ENCODE measurements at regions not wholly inside any gene's neighbourhood (a gene's known extent, or its start where the extent isn't known, plus 50 kb on each side); places are given as distances from the start of the nearest gene placed in this dataset.

DNA sequence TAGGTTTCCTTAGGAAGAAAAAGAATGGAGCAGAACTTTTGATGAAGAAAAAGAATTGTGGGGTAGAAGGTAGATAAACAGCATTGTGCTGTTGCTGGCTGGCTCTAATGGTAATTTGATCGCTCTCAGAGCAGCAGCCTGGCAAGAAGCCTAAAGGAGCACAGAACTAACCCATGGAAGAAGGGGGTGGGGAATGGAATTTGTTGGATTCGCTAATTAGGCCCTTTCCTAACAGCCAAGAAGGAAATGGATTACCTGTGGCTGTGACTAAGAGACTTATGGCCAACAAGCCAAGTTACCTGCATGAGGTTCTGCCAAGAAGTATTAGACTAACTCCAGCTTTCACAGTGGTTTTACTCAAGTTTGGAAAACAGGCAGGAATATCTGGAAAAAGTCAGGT is 210.6 kb downstream of the IKZF2 start:
- H3K27me3 ChIP-seq (ENCODE audit: insufficient read depth, low read length): no peaks in the 10 kb centered on the region
- H3K9me2 ChIP-seq (ENCODE audit: low read depth, low read length): no peaks in the 10 kb centered on the region
- no peaks in the 10 kb centered on the region for H3F3A ChIP-seq (ENCODE audit: insufficient read depth, low read length)
- H3K4me1 ChIP-seq (ENCODE audit: insufficient read depth, low read length, severe bottlenecking): peaks cover 13% of the 10 kb centered on the region
- peaks cover 12% of the 10 kb centered on the region; the same call in 1 of the 2 replicates for H3K36me3 ChIP-seq (ENCODE audit: insufficient read depth, low read length)
- no peak overlapping the region for H3K4me2 ChIP-seq (ENCODE audit: low read length)
- no peaks in the 10 kb centered on the region for H3K79me2 ChIP-seq (ENCODE audit: insufficient read depth, low read length)
- no peak overlapping the region for H3K9ac ChIP-seq (ENCODE audit: low read length)
- no peak for TF ChIP-seq EZH2 (IDR thresholded peaks at IDR 0.05; ENCODE audit: borderline replicate concordance, low read length)
- TF ChIP-seq, protein P1, sequence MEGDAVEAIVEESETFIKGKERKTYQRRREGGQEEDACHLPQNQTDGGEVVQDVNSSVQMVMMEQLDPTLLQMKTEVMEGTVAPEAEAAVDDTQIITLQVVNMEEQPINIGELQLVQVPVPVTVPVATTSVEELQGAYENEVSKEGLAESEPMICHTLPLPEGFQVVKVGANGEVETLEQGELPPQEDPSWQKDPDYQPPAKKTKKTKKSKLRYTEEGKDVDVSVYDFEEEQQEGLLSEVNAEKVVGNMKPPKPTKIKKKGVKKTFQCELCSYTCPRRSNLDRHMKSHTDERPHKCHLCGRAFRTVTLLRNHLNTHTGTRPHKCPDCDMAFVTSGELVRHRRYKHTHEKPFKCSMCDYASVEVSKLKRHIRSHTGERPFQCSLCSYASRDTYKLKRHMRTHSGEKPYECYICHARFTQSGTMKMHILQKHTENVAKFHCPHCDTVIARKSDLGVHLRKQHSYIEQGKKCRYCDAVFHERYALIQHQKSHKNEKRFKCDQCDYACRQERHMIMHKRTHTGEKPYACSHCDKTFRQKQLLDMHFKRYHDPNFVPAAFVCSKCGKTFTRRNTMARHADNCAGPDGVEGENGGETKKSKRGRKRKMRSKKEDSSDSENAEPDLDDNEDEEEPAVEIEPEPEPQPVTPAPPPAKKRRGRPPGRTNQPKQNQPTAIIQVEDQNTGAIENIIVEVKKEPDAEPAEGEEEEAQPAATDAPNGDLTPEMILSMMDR (IDR thresholded peaks at IDR 0.05; ENCODE audit: low read length): no peak
- no peaks in the 10 kb centered on the region for H3K9me3 ChIP-seq (ENCODE audit: low read length)
- no peaks in the 10 kb centered on the region for H4K20me1 ChIP-seq (ENCODE audit: insufficient read depth, low read length)
- H3K4me3 ChIP-seq (ENCODE audit: low read depth, low read length, poor library complexity, severe bottlenecking): no peak overlapping the region
- no peak overlapping the region for H2AFZ ChIP-seq (ENCODE audit: low read length)
- H3K27ac ChIP-seq (ENCODE audit: low read depth, low read length, poor library complexity, severe bottlenecking): no peak overlapping the region

DNA sequence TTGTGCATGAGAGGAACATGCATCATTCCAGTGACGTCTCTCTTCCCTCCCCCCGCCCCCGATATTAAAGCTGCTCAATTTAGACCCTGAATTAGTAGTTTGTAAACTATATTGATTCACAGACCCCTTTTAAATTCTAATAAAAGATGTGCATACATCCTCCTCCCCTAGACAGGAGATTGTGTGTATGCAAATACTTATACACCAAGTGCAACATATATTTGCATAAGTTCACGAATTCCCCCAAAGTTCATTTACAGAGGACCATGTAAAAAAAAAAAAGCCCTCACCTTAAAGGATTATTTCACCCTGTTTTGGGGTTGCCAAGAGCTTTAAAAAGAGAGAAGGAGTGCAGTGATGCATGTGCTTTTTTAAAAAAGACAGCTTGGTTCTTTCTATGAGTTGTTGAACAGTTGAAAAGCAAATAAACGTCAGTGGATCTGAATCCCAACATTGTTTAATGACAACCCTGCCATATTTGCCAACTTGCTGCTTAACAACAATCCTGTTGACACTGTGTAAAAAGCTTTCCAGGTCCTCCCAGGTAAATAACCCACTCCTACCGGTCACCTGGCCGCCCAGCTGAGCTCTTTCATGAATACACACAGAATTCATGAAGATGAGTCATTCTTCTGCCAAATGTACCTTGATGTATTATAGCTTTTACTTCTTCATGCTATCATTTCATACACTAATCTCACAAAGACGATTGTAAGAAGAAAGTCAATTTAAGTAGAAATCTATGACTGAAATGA is 211.5 kb downstream of the IKZF2 start:
- no peak overlapping the region for H3K9ac ChIP-seq (ENCODE audit: low read length)

DNA sequence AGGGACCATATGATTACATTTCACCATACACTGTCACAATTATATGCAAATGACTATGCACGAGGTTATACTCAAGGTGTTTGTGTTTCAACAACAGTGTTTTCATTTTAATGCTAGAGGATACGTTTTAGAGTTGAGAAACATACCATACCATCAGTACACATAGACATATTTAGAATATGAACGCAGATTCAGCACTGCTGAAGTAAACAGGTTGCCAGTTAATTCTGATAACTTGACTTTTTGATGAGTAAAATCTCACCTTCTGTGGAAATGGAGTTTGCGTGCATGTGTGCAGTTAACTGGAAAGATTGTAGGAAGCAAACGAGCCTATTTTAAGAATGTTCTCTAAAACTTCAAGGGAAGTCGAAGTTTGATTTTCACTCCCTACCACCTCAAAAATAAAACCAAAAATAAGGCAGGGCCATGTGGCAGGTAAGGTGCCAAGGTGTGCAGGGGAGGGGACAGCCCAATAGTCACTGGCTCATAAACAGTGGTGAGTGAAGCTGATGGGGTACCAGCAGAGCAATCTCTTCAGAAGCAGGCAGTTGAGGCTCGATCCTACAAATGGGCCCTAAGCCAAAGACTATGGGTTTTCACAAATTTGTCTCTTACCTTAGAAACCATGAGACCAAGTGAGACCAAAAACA is 213.1 kb downstream of the IKZF2 start:
- Histone ChIP-seq H3K4me1 (ENCODE audit: insufficient read depth, low read length, severe bottlenecking) (peaks cover 13% of the 10 kb centered on the region), H3K4me3 (ENCODE audit: low read depth, low read length, poor library complexity, severe bottlenecking) (no peak overlapping the region), H3K9me2 (ENCODE audit: low read depth, low read length) (no peaks in the 10 kb centered on the region), H2AFZ (ENCODE audit: low read length) (no peak overlapping the region), H3K9me3 (ENCODE audit: low read length) (no peaks in the 10 kb centered on the region), H3K4me2 (ENCODE audit: low read length) (no peak overlapping the region), H3K27ac (ENCODE audit: low read depth, low read length, poor library complexity, severe bottlenecking) (no peak overlapping the region), H3F3A (ENCODE audit: insufficient read depth, low read length) (no peaks in the 10 kb centered on the region; the same call in 1 of the 2 replicates), H3K9ac (ENCODE audit: low read length) (no peak overlapping the region), H3K27me3 (ENCODE audit: insufficient read depth, low read length) (no peaks in the 10 kb centered on the region), H3K36me3 (ENCODE audit: insufficient read depth, low read length) (peaks cover 3% of the 10 kb centered on the region; the same call in 1 of the 2 replicates), H4K20me1 (ENCODE audit: insufficient read depth, low read length) (no peaks in the 10 kb centered on the region), H3K79me2 (ENCODE audit: insufficient read depth, low read length) (no peaks in the 10 kb centered on the region)
- TF ChIP-seq, protein P1 (IDR thresholded peaks at IDR 0.05; ENCODE audit: low read length): no peak
- TF ChIP-seq EZH2 (IDR thresholded peaks at IDR 0.05; ENCODE audit: borderline replicate concordance, low read length): no peak

More for the DNA sequence above, 211.5 kb downstream of the IKZF2 start:
- TF ChIP-seq, protein P1 (IDR thresholded peaks at IDR 0.05; ENCODE audit: low read length): no peak
- no peak for TF ChIP-seq EZH2 (IDR thresholded peaks at IDR 0.05; ENCODE audit: borderline replicate concordance, low read length)
- Histone ChIP-seq H4K20me1 (ENCODE audit: insufficient read depth, low read length) (no peaks in the 10 kb centered on the region), H3K9me3 (ENCODE audit: low read length) (no peaks in the 10 kb centered on the region), H3K4me1 (ENCODE audit: insufficient read depth, low read length, severe bottlenecking) (peaks cover 13% of the 10 kb centered on the region), H2AFZ (ENCODE audit: low read length) (no peak overlapping the region), H3K79me2 (ENCODE audit: insufficient read depth, low read length) (no peaks in the 10 kb centered on the region), H3K4me2 (ENCODE audit: low read length) (no peak overlapping the region), H3F3A (ENCODE audit: insufficient read depth, low read length) (no peaks in the 10 kb centered on the region), H3K36me3 (ENCODE audit: insufficient read depth, low read length) (peaks cover 12% of the 10 kb centered on the region; the same call in 1 of the 2 replicates), H3K4me3 (ENCODE audit: low read depth, low read length, poor library complexity, severe bottlenecking) (no peak overlapping the region), H3K9me2 (ENCODE audit: low read depth, low read length) (no peaks in the 10 kb centered on the region), H3K27me3 (ENCODE audit: insufficient read depth, low read length) (no peaks in the 10 kb centered on the region), H3K27ac (ENCODE audit: low read depth, low read length, poor library complexity, severe bottlenecking) (no peak overlapping the region)
